HG03280 (cell line): ENCODE measurements at regions not wholly inside any gene's neighbourhood (a gene's known extent, or its start where the extent isn't known, plus 50 kb on each side); places are given as distances from the start of the nearest gene placed in this dataset.

Experiments used
- ATAC-seq: cut with Tn5 transposase; IDR thresholded peaks from one replicate; pipeline ENCODE4 v1.9.1; 2021; ENCODE audit warnings: mild to moderate bottlenecking, moderate library complexity; ENCODE audit not compliant: unreplicated experiment

GRCh38 chr1:39107341-39108290 is 81.5 kb downstream of the NDUFS5 start:
- no peak for ATAC-seq

- no peak for ATAC-seq
These were observed 83.5 kb downstream of the NDUFS5 start for GRCh38 chr1:39109644-39110043.

GRCh38 chr1:39110325-39110851 is 84.2 kb downstream of the NDUFS5 start:
- ATAC-seq, result no peak

DNA sequence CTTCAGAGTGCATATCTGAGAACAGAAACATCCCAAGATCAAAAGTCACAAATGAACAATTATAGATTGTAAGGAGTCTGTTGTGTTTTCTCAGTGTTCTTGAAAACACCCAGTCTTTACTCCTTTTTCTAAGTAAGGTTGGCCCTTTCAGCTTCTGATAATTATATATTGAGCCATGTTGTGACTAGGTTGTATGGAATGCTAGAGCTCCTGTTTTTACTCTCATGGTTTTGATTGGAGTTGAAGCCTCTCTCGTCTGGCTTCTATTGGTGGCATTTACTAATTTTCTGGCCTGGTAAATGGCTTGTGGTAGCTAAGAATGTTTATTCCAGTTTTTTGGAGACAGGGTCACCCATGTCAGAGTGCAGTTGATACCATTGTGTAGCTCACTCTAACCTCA is 84.7 kb downstream of the NDUFS5 start:
- no peak for ATAC-seq

- no peak for ATAC-seq
These were observed 87.1 kb downstream of the NDUFS5 start for GRCh38 chr1:39113109-39113743.

- no peak for ATAC-seq
These were observed 89.0 kb upstream of the MACF1 start for GRCh38 chr1:39115271-39116110.

DNA sequence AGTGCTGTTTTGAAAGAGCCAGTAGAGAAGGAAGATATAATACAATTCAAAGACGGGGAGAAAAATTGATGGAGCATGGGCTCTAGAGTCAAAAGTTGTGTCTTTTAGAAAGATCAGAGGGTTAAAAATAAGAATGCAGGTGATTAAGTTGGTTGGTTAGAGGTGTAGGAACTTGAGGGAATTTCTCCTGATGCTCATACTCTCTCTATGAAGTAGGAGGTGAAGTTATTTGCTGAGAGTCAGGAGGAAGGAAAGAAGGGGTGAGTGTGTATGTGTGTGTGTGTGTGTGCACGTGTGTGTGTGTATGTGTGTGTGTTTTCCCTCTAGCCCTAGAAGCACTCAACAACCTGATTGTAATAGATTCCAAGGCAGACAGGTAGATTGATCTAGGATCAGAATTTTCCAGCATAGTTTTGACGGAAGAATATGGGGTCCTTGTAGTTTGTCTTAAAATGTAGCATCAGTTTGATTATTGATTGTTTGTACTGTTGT is 88.3 kb upstream of the MACF1 start:
- no peak for ATAC-seq

GRCh38 chr1:39116860-39117728 is 87.4 kb upstream of the MACF1 start:
- ATAC-seq, result no peak

DNA sequence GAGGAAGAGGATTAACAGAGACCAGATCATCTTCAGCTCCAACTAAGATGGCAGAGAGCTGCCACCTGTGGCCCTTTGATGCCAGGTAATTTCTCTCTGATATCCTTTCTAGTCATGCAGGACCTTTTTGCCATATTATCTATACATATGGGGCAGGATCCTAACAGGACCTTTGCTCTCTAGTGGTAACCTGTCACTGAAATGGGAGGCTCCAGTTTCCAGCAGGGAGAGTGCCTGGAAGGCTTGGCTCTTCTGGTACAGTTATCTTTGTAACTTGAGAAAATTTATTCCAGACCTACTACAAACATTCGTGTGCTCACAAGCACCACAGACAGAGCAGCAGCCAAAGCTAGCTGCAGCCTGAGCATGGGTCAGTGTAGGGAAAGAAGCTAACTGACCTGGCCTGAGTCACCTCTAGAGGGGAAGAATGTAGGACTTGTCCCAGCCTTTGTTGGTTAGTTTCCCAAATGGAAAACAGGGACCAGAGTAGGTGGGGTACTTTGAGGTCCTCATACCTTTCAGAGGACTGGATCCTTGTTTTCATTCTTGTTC is 86.5 kb upstream of the MACF1 start:
- no peak for ATAC-seq

DNA sequence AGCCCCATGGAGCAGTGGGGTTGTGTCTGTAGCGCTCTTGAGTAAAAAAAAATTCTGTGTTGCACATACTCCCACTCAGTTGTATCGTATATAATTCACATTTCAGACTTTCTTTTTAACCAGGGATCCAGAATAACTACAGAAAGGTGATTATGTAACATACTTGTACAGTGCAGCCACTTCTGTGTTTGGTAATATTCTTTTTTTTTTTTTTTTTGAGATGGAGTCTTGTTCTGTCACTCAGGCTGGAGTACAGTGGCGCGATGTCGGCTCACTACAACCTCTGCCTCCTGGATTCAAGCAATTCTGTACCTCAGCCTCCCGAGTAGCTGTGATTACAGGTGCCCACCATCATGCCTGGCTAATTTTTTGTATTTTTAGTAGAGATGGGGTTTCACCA is 82.4 kb upstream of the MACF1 start:
- ATAC-seq, result no peak

GRCh38 chr1:39124282-39124681 is 80.2 kb upstream of the MACF1 start:
- ATAC-seq, result no peak

GRCh38 chr1:39127513-39127912 is 77.0 kb upstream of the MACF1 start:
- no peak for ATAC-seq

DNA sequence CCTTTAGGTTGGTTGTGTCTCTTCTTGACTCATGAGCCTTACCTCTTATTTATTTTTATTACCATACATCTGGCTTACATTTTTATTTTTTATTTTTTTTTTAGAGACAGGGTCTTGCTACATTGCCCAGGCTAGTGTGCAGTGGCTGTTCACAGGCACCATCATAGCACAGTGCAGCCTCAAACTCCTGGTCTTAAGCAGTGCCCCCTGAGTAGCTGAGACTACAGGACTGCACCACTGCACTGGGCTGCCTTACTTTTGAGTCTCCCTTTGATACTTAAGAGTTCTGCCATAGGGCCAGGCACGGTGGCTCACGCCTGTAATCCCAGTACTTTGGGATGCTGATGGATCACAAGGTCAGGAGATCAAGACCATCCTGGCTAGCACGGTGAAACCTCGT is 76.4 kb upstream of the MACF1 start:
- no peak for ATAC-seq

DNA sequence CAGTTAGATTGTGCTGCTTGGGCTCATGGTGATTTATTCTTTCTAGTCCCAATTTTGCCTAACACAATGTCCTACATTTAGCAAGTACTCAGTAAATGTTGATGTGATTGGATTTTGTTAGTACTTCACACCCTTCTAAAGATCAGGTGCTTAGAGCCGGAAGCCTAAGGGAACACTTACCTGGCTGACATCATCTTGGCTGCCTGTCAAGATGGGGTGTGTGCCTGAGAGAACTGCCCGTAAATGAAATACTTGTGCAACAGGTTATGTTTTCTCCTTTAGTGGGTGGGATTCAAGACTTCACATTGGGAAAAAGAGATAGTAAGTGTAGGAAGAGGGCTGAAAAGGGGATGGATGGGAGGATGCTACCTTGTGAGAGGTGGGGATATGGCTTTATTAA is 75.5 kb upstream of the MACF1 start:
- ATAC-seq, result no peak

DNA sequence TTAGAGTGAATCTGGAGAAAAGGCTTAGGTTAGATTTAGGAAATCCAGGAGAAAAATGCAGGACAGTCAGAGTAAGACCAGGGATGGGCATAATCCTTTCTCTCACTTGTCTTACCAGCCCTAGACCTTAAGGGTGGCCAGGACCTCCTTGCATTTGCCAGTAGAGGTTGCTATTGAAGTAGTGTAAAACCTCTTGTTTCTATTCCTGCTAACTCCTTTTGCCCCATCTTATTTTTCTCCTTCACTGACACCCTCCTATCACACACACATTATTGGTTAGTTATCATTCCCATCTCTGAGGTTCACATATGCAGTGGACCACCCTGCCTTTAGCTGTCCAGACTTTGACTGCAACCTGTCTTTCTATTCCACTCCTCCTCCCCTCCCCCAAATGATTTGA is 75.0 kb upstream of the MACF1 start:
- no peak for ATAC-seq

- ATAC-seq, result no peak
These were observed 74.2 kb upstream of the MACF1 start for GRCh38 chr1:39130325-39130724.

DNA sequence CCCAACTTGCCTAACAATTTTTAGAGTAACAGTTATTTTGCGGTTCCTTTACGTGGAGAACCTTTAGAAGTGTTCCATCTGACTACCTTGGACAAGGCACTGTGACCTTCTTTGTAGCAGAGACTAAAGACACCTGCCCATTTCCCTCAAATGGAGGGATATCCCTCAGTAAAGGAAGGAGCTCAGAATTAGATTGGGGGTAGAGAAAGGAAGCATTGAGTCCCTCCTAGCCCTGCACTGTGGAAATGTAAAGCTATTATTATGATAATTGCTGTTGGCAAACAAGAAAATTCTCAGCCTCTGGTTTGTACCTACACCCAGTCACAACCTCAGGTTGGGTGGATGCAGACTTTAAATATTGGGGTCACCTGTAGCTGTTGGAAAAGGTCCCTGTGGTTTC is 72.6 kb upstream of the MACF1 start:
- no peak for ATAC-seq

DNA sequence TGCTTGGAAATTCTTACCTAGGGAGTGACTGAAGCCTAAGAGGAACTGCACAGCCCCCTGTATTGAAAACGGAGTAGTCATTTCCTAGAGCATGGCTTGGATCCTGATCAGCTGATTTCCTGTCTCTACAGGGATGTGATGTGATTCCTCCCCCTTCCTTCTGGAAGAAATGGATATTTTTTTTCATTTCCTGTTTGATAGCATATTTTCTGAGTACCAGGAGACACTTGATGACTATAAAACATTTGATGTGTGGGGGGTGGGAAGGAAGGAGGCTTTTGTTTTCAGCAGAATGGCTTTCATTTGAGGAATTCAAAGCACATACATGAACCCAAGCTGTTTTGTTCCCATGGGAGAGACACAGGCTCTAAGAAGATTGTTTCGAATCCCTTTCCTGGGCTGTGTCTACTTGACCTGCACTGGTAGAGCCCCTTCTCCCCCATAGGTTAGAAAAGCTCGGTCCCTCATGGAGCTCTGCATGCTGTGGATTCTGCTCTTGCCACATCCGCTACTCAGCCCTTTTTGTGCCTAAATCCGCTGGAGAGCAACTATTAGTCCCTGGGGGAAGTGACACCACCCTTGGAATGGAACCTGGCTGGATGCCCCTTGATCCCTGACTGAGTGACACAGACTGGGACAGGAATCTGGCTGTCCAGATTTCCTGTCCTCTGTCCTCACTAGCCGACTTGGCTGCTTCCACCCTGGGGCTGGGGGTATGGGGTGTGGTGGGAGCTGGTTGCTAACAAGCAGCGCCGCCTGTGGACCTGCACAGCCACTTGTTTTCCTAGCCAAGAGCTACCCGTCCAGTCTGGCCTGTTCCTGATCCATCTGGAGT is 71.8 kb upstream of the MACF1 start:
- no peak for ATAC-seq

DNA sequence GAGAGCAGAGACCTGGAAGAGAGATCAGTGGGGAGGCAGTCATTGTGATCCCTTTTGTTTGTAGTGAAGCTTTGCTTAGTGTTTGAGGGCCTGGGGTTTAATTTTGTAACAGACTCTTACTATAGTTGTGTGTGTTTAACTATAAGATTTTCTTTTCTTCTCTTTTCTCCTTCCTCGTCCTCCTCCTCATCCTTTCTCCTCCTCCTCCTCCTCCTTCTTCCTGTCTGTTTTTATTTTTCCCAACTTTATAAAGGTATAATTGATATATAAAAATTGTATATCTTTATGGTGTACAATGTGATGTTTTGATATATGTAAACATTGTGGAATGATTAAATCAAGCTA is 71.2 kb upstream of the MACF1 start:
- no peak for ATAC-seq
